HEK293T (cell line): ENCODE measurements at regions not wholly inside any gene's neighbourhood (a gene's known extent, or its start where the extent isn't known, plus 50 kb on each side); places are given as distances from the start of the nearest gene placed in this dataset.

Experiments used
- CTCF ChIA-PET: fragments of 350-600 bp; formaldehyde crosslinking; extraction: SDS; loops from one replicate; lab custom pipeline; 2021; ENCODE audit warnings: antibody characterized with exemption, inconsistent platforms; lab: Yijun Ruan, JAX
- POLR2A ChIA-PET: fragments of 350-600 bp; formaldehyde crosslinking; extraction: SDS; loops from one replicate; lab custom pipeline; 2020; ENCODE audit warnings: antibody characterized with exemption, inconsistent platforms; lab: Yijun Ruan, JAX
- DNase-seq: peaks from one replicate; pipeline ENCODE4 v3.0.0; 2012; ENCODE audit warnings: mixed read lengths; ENCODE audit errors: extremely low spot score
- ARNT ChIP-seq: fragments of 450-650 bp; IDR thresholded peaks from 2 replicates; pipeline ENCODE4 v1.6.1; 2017; ENCODE audit warnings: mild to moderate bottlenecking
- BHLHE40 ChIP-seq: fragments of 450-650 bp; IDR thresholded peaks from 2 replicates; pipeline ENCODE4 v1.6.1; 2016; ENCODE audit warnings: mild to moderate bottlenecking, moderate library complexity, borderline replicate concordance
- CTBP1 ChIP-seq: fragments of 450-650 bp; IDR thresholded peaks from 2 replicates; pipeline ENCODE4 v1.6.1; 2016; ENCODE audit warnings: borderline replicate concordance
- ELF4 ChIP-seq: fragments of 450-650 bp; IDR thresholded peaks from 2 replicates; pipeline ENCODE4 v1.6.1; 2017; ENCODE audit warnings: antibody characterized with exemption
- FOXA1 ChIP-seq: fragments of 450-650 bp; IDR thresholded peaks from 2 replicates; pipeline ENCODE4 v1.6.1; 2016; ENCODE audit warnings: mild to moderate bottlenecking
- FOXK2 ChIP-seq: fragments of 450-650 bp; IDR thresholded peaks from 2 replicates; pipeline ENCODE4 v1.6.1; 2016; ENCODE audit warnings: mild to moderate bottlenecking
- FOXM1 ChIP-seq: fragments of 450-650 bp; IDR thresholded peaks from 2 replicates; pipeline ENCODE4 v1.6.1; 2017; ENCODE audit warnings: mild to moderate bottlenecking, borderline replicate concordance
- HDGF ChIP-seq: fragments of 450-650 bp; IDR thresholded peaks from 2 replicates; pipeline ENCODE4 v1.6.1; 2017; ENCODE audit warnings: antibody characterized with exemption, borderline replicate concordance
- L3MBTL2 ChIP-seq: fragments of 450-650 bp; conservative IDR thresholded peaks from 2 replicates; pipeline ENCODE4 v1.6.1; 2016; ENCODE audit warnings: mild to moderate bottlenecking
- LEF1 ChIP-seq: fragments of 450-650 bp; IDR thresholded peaks from 2 replicates; pipeline ENCODE4 v1.6.1; 2017; ENCODE audit warnings: mild to moderate bottlenecking, borderline replicate concordance
- NFRKB ChIP-seq: fragments of 450-650 bp; IDR thresholded peaks from 2 replicates; pipeline ENCODE4 v1.6.1; 2016; ENCODE audit warnings: mild to moderate bottlenecking, moderate library complexity
- PKNOX1 ChIP-seq: fragments of 450-650 bp; IDR thresholded peaks from 2 replicates; pipeline ENCODE4 v1.6.1; 2016
- SP1 ChIP-seq: fragments of 450-650 bp; IDR thresholded peaks from 2 replicates; pipeline ENCODE4 v1.6.1; 2017
- SUZ12 ChIP-seq: fragments of 450-650 bp; IDR thresholded peaks from 2 replicates; pipeline ENCODE4 v1.6.1; 2016; ENCODE audit warnings: mild to moderate bottlenecking
- TARDBP ChIP-seq: fragments of 450-650 bp; IDR thresholded peaks from 2 replicates; pipeline ENCODE4 v1.6.1; 2016
- ZNF384 ChIP-seq: fragments of 450-650 bp; IDR thresholded peaks from 2 replicates; pipeline ENCODE4 v1.6.1; 2016

DNA sequence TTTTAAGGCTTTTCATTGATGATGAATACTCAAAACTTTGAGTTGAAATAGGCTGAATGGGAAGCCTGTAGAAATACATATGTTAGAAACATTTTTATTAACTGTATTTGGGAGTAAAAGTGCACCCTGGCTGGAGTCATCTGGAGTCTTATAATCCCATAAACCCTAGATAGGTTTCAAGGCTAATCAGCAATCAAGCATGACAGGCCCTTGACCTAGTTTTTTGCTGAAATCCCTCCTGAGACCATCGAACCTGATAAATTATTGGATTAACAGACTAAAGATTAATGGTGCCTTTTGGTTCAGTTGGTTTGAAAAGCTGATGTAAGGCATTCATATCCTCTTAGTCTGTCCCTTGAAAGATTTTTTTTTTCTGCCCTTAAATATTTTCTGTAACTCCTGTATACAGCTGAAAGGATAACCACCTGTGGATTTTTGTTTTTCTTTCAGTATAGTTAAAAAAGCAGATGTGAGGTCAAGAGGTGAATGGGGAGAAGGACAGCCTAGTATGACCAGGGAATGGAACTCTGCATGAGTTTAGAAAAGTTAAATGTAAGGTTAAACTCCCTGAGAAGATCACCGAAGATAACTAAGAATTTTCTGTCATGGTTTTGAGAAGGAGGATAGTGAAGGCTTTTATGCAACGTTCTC lies 69.4 kb upstream of the STXBP5L start:
- ChIA-PET POLR2A (no interaction called here), CTCF (no interaction called here)
- DNase-seq = no peak
- TF ChIP-seq SP1 (no peak), ZNF384 (no peak), SUZ12 (no peak), PKNOX1 (no peak), FOXK2 (no peak), CTBP1 (no peak), L3MBTL2 (no peak), TARDBP (no peak), LEF1 (no peak), FOXM1 (no peak), ELF4 (no peak), HDGF (no peak)

DNA sequence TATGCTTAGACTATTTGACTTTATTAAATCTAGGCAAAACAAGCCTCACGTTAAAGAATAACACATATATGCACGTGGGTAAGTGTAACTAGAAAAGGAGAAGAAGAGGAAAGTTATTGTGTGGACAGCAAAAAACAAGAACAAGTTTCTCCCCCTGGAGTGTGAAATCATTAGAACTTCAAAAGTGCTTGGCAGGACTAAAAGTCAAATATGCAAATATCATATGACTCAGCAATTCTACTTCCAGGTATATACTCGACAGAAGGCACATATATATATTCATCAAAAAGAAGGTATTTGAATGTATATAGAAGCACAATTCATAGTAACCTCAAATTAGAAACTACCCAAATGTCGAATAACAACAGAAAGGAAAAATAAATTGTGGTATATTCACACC lies 68.9 kb upstream of the STXBP5L start:
- CTCF ChIA-PET = no interaction called here
- no peak for TF ChIP-seq PKNOX1
- TF ChIP-seq ELF4 = no peak
- TF ChIP-seq ZNF384 = no peak
- no peak for TF ChIP-seq NFRKB
- TF ChIP-seq L3MBTL2 = no peak
- no peak for TF ChIP-seq FOXM1
- TF ChIP-seq FOXK2 = no peak
- TF ChIP-seq SUZ12 = no peak
- POLR2A ChIA-PET = no interaction called here
- DNase-seq = no peak

- DNase-seq = no peak
- TF ChIP-seq PKNOX1 (no peak), FOXA1 (no peak), NFRKB (no peak), L3MBTL2 (no peak), ZNF384 (no peak), BHLHE40 (no peak), HDGF (no peak), FOXM1 (no peak), SP1 (no peak), FOXK2 (no peak)
- POLR2A ChIA-PET = no interaction called here
- CTCF ChIA-PET = no interaction called here
Measured at GRCh38 chr3:120841264-120841663, 66.7 kb upstream of the STXBP5L start.

GRCh38 chr3:120846073-120846472 lies 61.9 kb upstream of the STXBP5L start:
- TF ChIP-seq LEF1 (no peak), NFRKB (no peak), SUZ12 (no peak), HDGF (no peak), FOXK2 (no peak), PKNOX1 (no peak), ELF4 (no peak), CTBP1 (no peak), TARDBP (no peak)
- ChIA-PET CTCF (no interaction called here), POLR2A (no interaction called here)
- DNase-seq = no peak

DNA sequence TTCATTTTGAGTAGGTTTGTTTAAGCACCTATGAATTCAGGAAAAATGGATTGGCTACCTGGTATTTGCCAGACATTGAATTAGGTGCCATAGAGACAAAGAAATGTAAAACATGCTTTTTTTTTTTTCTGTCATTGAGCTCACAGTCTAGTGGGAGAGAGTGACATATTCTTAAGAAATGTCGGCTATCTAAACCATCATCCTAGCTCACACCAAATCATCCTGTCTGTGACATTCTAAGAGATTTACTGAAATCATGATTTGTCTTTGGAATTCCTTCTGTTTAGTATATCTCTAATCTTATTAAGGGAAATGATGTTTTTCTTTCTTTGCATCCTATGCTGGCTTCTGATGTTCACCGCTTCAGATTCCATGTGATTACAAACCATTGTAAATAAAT lies 59.5 kb upstream of the STXBP5L start:
- CTCF ChIA-PET = interaction anchor here (1.1 kb wide), 1 partner anchor 54 kb away, joined by 3 read pairs; no protein-coding TSS in a partner anchor
- POLR2A ChIA-PET = no interaction called here

More for the DNA sequence above, 59.5 kb upstream of the STXBP5L start:
- DNase-seq = no peak
- TF ChIP-seq FOXA1 (no peak), CTBP1 (no peak), NFRKB (no peak), BHLHE40 (no peak), ARNT (no peak), FOXM1 (no peak), ELF4 (no peak), SP1 (no peak), TARDBP (no peak), PKNOX1 (no peak), SUZ12 (no peak), L3MBTL2 (no peak)
